ENCODE measurements at regions not wholly inside any gene's neighbourhood (a gene's known extent, or its start where the extent isn't known, plus 50 kb on each side); places are given as distances from the start of the nearest gene placed in this dataset.

GRCh38 chr6:166005401-166005943, 162.2 kb downstream of the TBXT start:
- TF ChIP-seq CTCF (conservative IDR thresholded peaks at IDR 0.05; ENCODE audit: low read depth, low read length) (no peak), EZH2 (IDR thresholded peaks at IDR 0.05; ENCODE audit: borderline replicate concordance, low read depth, low read length, poor library complexity, severe bottlenecking) (no peak)

Data from A673 (cell line).